HepG2 (cell line): ENCODE measurements at regions not wholly inside any gene's neighbourhood (a gene's known extent, or its start where the extent isn't known, plus 50 kb on each side); places are given as distances from the start of the nearest gene placed in this dataset.

ENCODE experiments used
- ATF7 ChIP-seq, 2 experiments: fragments of 450-650 bp in 1 of 2; sonication (generic) in 1 of 2; formaldehyde crosslinking in 1 of 2; IDR thresholded peaks; 2 replicates each; pipeline versions ENCODE4 v1.4.0 to v1.6.1; 2016 to 2020; ENCODE audit warnings: antibody characterized with exemption in 1 of 2, mild to moderate bottlenecking in 1 of 2, missing genetic modification reagents in 1 of 2
- BCL6 ChIP-seq: IDR thresholded peaks from 2 replicates; pipeline ENCODE4 v1.6.1; 2016; ENCODE audit warnings: missing genetic modification reagents, missing compliant biosample characterization
- GATAD2A ChIP-seq: IDR thresholded peaks from 2 replicates; pipeline ENCODE4 v1.6.1; 2016
- HNF4A ChIP-seq: sonication (generic); formaldehyde crosslinking; IDR thresholded peaks from 2 replicates; pipeline ENCODE4 v1.4.0; 2020; ENCODE audit warnings: missing genetic modification reagents
- JUNB ChIP-seq: sonication (generic); formaldehyde crosslinking; IDR thresholded peaks from 2 replicates; pipeline ENCODE4 v1.8.0; 2022; ENCODE audit warnings: missing genetic modification reagents, mild to moderate bottlenecking, borderline replicate concordance
- KDM1A ChIP-seq: IDR thresholded peaks from 2 replicates; pipeline ENCODE4 v1.6.1; 2016; ENCODE audit warnings: missing compliant biosample characterization
- ONECUT2 ChIP-seq: sonication (generic); formaldehyde crosslinking; IDR thresholded peaks from 2 replicates; pipeline ENCODE4 v1.4.0; 2020; ENCODE audit warnings: missing genetic modification reagents
- RFX1 ChIP-seq: fragments of 450-650 bp; IDR thresholded peaks from 2 replicates; pipeline ENCODE4 v1.6.1; 2017
- SALL1 ChIP-seq: sonication (generic); formaldehyde crosslinking; IDR thresholded peaks from 2 replicates; pipeline ENCODE4 v1.8.0; 2022; ENCODE audit warnings: mild to moderate bottlenecking, missing genetic modification reagents
- SRF ChIP-seq: IDR thresholded peaks from 2 replicates; pipeline ENCODE4 v1.6.1; 2011; ENCODE audit warnings: mild to moderate bottlenecking, low read depth, low read length, moderate library complexity
- TSC22D2 ChIP-seq: sonication (generic); formaldehyde crosslinking; IDR thresholded peaks from 2 replicates; pipeline ENCODE4 v1.5.1; 2020; ENCODE audit warnings: missing genetic modification reagents, mild to moderate bottlenecking, borderline replicate concordance
- ZFP90 ChIP-seq: sonication (generic); formaldehyde crosslinking; IDR thresholded peaks from 2 replicates; pipeline ENCODE4 v1.8.0; 2022; ENCODE audit warnings: missing genetic modification reagents, mild to moderate bottlenecking, inconsistent platforms, borderline replicate concordance
- ZNF232 ChIP-seq: sonication (generic); formaldehyde crosslinking; IDR thresholded peaks from 2 replicates; pipeline ENCODE4 v1.4.0; 2020; ENCODE audit warnings: missing genetic modification reagents, borderline replicate concordance
- ZNF333 ChIP-seq: sonication (generic); formaldehyde crosslinking; IDR thresholded peaks from 2 replicates; pipeline ENCODE4 v1.4.0; 2020; ENCODE audit warnings: mild to moderate bottlenecking, missing genetic modification reagents, borderline replicate concordance
- ZNF468 ChIP-seq: sonication (generic); formaldehyde crosslinking; IDR thresholded peaks from 2 replicates; pipeline ENCODE4 v1.8.0; 2022; ENCODE audit warnings: mild to moderate bottlenecking, moderate library complexity, missing genetic modification reagents
- ZNF503 ChIP-seq: sonication (generic); formaldehyde crosslinking; IDR thresholded peaks from 2 replicates; pipeline ENCODE4 v1.4.0; 2020; ENCODE audit warnings: missing genetic modification reagents
- ZNF570 ChIP-seq: sonication (generic); formaldehyde crosslinking; IDR thresholded peaks from 2 replicates; pipeline ENCODE4 v1.4.0; 2020; ENCODE audit warnings: mild to moderate bottlenecking, missing genetic modification reagents, borderline replicate concordance
- ZSCAN22 ChIP-seq: sonication (generic); formaldehyde crosslinking; IDR thresholded peaks from 2 replicates; pipeline ENCODE4 v1.4.0; 2020; ENCODE audit warnings: mild to moderate bottlenecking, missing genetic modification reagents
- TF ChIP-seq, protein P1 (sequence below): sonication (generic); formaldehyde crosslinking; IDR thresholded peaks from 2 replicates; pipeline ENCODE4 v1.8.1; 2022; ENCODE audit warnings: low read depth, mild to moderate bottlenecking, missing genetic modification reagents
- TF ChIP-seq, protein P2 (sequence below): sonication (generic); formaldehyde crosslinking; IDR thresholded peaks from 2 replicates; pipeline ENCODE4 v1.5.1; 2020; ENCODE audit warnings: mild to moderate bottlenecking, missing genetic modification reagents, borderline replicate concordance

- TF ChIP-seq, protein P1, sequence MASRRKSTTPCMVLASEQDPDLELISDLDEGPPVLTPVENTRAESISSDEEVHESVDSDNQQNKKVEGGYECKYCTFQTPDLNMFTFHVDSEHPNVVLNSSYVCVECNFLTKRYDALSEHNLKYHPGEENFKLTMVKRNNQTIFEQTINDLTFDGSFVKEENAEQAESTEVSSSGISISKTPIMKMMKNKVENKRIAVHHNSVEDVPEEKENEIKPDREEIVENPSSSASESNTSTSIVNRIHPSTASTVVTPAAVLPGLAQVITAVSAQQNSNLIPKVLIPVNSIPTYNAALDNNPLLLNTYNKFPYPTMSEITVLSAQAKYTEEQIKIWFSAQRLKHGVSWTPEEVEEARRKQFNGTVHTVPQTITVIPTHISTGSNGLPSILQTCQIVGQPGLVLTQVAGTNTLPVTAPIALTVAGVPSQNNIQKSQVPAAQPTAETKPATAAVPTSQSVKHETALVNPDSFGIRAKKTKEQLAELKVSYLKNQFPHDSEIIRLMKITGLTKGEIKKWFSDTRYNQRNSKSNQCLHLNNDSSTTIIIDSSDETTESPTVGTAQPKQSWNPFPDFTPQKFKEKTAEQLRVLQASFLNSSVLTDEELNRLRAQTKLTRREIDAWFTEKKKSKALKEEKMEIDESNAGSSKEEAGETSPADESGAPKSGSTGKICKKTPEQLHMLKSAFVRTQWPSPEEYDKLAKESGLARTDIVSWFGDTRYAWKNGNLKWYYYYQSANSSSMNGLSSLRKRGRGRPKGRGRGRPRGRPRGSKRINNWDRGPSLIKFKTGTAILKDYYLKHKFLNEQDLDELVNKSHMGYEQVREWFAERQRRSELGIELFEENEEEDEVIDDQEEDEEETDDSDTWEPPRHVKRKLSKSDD (CRISPR knock-in tag): no peak
- TF ChIP-seq HNF4A (CRISPR knock-in tag) (peak; percentile 81), ZNF333 (no peak), TSC22D2 (CRISPR knock-in tag) (no peak), ZSCAN22 (CRISPR knock-in tag) (no peak), ZNF232 (CRISPR knock-in tag) (no peak), BCL6 (CRISPR knock-in tag) (no peak), SRF (no peak), GATAD2A (CRISPR knock-in tag) (peak; percentile 89), ZNF570 (CRISPR knock-in tag) (no peak), ZNF468 (CRISPR knock-in tag) (no peak), ZNF503 (CRISPR knock-in tag) (no peak), ONECUT2 (CRISPR knock-in tag) (no peak), ZFP90 (no peak), KDM1A (CRISPR knock-in tag) (no peak), SALL1 (CRISPR knock-in tag) (no peak), JUNB (CRISPR knock-in tag) (peak; percentile 95), RFX1 (no peak), ATF7 (IDR thresholded peaks at IDR 0.05) (no peak), ATF7 (CRISPR knock-in tag; IDR thresholded peaks at IDR 0.05) (no peak)
- TF ChIP-seq, protein P2, sequence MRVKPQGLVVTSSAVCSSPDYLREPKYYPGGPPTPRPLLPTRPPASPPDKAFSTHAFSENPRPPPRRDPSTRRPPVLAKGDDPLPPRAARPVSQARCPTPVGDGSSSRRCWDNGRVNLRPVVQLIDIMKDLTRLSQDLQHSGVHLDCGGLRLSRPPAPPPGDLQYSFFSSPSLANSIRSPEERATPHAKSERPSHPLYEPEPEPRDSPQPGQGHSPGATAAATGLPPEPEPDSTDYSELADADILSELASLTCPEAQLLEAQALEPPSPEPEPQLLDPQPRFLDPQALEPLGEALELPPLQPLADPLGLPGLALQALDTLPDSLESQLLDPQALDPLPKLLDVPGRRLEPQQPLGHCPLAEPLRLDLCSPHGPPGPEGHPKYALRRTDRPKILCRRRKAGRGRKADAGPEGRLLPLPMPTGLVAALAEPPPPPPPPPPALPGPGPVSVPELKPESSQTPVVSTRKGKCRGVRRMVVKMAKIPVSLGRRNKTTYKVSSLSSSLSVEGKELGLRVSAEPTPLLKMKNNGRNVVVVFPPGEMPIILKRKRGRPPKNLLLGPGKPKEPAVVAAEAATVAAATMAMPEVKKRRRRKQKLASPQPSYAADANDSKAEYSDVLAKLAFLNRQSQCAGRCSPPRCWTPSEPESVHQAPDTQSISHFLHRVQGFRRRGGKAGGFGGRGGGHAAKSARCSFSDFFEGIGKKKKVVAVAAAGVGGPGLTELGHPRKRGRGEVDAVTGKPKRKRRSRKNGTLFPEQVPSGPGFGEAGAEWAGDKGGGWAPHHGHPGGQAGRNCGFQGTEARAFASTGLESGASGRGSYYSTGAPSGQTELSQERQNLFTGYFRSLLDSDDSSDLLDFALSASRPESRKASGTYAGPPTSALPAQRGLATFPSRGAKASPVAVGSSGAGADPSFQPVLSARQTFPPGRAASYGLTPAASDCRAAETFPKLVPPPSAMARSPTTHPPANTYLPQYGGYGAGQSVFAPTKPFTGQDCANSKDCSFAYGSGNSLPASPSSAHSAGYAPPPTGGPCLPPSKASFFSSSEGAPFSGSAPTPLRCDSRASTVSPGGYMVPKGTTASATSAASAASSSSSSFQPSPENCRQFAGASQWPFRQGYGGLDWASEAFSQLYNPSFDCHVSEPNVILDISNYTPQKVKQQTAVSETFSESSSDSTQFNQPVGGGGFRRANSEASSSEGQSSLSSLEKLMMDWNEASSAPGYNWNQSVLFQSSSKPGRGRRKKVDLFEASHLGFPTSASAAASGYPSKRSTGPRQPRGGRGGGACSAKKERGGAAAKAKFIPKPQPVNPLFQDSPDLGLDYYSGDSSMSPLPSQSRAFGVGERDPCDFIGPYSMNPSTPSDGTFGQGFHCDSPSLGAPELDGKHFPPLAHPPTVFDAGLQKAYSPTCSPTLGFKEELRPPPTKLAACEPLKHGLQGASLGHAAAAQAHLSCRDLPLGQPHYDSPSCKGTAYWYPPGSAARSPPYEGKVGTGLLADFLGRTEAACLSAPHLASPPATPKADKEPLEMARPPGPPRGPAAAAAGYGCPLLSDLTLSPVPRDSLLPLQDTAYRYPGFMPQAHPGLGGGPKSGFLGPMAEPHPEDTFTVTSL (CRISPR knock-in tag): peak; percentile 93
Observed at GRCh38 chr16:86664522-86665318, 86.4 kb downstream of the FOXL1 start (continued).
